NCI-H1417 treated with DMSO at 0.1 percent for 48 hours (cell line): ENCODE measurements at regions not wholly inside any gene's neighbourhood (a gene's known extent, or its start where the extent isn't known, plus 50 kb on each side); places are given as distances from the start of the nearest gene placed in this dataset.
A peak's percentile ranks its signal among the peaks of the same experiment; 100 is the strongest.

Source experiments
- DNase-seq: peaks from one replicate; lab custom pipeline; 2025; lab: John Stamatoyannopoulos, UW

GRCh38 chr3:158970006-158970405 is 168.2 kb downstream of the MFSD1 start:
- DNase-seq: no peak

DNA sequence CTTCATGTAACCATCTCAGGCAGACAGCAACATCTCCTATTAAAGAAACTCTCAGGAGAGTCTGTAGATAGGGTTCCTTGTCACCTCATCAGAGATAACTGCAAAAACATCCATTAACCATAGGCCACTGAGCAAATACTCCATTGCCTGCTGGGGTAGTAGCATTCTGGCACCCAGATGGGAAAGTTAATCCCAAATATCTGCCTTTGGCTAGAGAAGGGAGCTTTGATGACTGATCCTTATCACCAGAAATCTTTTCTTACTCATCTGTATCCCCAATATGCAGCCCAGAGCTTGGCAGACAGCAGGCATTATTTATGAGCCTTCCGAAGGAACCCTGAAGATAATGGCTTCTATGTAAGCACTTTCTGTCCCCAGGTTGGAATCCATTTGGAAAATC is 173.1 kb downstream of the MFSD1 start:
- no peak for DNase-seq

GRCh38 chr3:158976966-158977365 is 175.1 kb downstream of the MFSD1 start:
- no peak for DNase-seq

- no peak for DNase-seq
These were observed 175.6 kb downstream of the MFSD1 start for GRCh38 chr3:158977497-158977896.

- DNase-seq: peak; percentile 61
These were observed 181.6 kb downstream of the MFSD1 start for GRCh38 chr3:158983216-158984099.

- DNase-seq: peak; percentile 20
These were observed 189.4 kb downstream of the MFSD1 start for GRCh38 chr3:158991146-158991705.

DNA sequence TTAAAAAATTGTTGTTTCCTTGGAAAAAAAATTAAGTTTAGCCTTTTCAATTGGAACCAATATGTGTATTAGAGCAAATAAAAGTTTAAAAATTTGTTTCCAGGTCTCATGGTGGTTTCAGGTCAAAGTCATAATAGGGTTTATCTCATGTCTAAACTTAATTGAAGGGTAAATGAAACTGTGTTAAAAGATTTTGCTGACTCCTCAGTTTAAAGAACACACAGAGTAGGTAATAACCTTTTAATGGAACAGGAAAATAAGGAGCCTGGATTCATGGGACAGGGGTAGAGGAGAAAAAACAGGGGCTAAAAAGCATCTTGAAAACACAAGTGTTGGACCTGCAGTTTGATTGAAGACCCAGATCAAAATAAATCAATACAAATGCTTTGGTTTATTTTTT is 190.6 kb downstream of the MFSD1 start:
- DNase-seq: no peak

DNA sequence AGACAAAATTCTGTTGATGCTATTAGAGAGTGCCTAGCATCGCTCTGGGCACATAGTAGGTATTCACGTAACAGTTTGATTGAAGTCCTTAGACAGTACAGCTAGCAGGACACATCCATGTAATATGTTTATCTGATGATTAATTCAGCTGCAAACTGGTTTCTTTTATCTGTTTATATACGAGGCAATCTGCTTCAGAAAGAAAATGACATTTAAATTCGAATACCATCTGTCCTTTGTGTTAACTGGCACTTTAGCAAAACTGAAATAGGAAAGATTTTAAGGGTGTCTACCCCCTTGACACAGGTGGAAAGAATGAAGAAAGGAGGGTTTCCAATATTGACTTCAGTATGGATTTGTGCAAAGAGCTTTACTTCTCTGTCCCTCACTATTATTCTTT is 192.5 kb downstream of the MFSD1 start:
- DNase-seq: no peak

DNA sequence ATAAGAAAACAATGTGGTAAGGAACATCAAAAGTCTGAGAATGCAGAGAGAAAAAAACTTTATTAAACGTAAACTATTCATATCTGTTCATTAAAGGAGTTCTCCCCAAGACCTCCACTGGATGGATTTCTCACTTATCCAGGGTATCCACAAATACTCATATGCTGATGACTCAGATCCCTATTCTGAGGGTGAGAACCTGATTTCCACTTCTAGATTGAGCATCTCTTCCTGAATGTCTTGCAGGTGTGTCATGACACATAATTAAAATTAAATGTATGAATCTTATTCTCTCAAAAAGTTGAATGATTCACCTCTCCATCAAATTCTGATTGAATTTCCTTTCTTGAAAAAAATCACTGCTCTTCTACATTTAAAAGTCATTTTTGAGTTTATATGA is 199.9 kb downstream of the MFSD1 start:
- no peak for DNase-seq

GRCh38 chr3:159005137-159005536 is 203.3 kb downstream of the MFSD1 start:
- no peak for DNase-seq

GRCh38 chr3:159007331-159007730 is 205.5 kb downstream of the MFSD1 start:
- DNase-seq: no peak

DNA sequence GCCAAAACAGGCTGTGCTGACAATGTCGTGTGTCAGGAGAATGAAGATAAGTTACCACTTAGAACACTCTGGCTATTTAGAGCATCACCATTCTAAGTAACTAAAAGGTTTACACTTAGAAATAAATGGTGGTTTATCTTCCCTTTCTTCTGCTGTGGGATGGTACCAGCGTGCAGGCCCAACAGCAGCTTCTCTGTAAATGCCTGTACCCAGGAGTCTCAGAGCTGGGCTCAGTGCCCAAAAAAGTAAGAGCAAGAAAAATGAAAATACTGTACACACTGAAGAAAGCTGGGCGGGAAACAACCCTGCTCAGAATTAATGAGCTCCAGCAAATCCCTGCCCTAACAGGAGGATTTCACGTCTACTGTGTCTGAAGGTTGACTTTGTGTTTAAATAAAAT is 206.5 kb downstream of the MFSD1 start:
- DNase-seq: no peak

DNA sequence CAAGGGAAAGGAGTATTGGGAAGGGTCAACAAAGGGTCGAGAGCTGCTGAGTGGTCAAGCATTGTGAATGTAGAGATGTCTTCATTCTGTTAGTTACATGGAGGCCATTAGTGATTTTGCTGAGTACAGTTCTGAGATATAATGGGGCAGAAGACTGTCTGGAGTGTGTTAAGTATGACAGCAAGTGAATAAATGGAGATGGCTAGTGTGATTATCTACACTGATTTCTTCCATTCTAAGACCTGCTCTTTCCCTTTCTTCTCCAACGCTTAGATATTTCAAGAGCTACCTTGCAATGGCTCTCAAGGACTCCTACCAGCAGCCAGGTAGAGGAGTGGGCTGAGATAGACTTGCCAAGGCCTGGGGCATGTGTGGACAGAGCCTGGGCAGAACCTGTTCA is 216.5 kb downstream of the MFSD1 start:
- DNase-seq: no peak

GRCh38 chr3:159025733-159026132 is 223.9 kb downstream of the MFSD1 start:
- DNase-seq: no peak

DNA sequence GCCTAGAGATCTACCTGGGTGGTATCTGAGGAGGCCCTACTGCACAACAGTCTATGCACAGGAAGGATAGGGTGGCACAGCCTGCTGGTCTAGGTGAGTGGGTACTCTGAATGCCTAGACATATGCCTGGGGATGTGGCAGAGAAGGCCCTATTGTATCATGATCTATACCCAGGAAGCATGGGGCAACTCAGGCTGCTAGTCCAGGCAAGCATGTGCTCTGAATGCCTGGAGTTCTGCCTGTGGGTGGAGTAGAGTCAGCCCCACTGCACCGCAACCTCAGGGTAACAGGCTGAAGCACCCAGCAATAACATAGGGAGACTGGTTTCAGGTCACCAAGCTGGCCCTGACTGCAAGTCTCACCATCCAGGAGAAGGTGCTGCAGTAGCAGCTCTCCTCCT is 224.7 kb downstream of the MFSD1 start:
- no peak for DNase-seq

GRCh38 chr3:159028706-159029105 is 226.9 kb downstream of the MFSD1 start:
- no peak for DNase-seq

DNA sequence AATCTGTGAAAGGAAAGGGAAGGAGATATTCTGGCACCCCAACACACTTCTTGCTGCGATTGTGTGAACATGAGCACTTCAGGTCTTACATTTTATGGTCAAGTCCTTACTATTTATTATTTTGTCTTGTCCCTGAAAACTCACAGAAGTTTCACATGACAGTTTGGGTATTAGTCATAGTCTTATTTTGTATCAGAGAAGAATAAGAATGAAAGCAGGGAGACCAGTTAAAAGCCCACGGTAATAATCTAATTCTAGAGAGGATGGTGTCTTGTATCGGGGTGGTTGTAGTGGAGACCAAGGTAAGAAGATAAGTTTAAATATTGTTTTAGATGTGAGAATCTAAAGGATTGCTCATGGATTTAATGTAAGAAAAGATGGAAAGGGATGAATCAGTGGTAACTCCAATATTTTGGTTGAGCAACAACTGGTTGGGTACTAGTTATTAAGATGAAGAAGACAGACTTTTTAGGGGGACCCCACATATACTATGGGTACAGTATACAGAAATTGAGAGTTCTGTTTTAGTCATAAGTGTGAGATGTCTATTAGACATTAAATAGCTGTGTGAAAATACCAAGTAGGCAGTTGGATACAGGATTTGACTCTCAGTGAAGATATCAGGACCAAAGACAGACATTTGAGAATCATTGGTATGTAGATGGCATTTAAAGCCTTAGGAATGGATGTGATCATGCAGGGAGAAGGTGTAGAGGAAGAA is 227.6 kb downstream of the MFSD1 start:
- no peak for DNase-seq

- no peak for DNase-seq
These were observed 228.3 kb downstream of the MFSD1 start for GRCh38 chr3:159030138-159030670.

GRCh38 chr3:159030886-159031679 is 229.2 kb downstream of the MFSD1 start:
- DNase-seq: no peak

GRCh38 chr3:159032311-159032710 is 230.5 kb downstream of the MFSD1 start:
- DNase-seq: no peak

DNA sequence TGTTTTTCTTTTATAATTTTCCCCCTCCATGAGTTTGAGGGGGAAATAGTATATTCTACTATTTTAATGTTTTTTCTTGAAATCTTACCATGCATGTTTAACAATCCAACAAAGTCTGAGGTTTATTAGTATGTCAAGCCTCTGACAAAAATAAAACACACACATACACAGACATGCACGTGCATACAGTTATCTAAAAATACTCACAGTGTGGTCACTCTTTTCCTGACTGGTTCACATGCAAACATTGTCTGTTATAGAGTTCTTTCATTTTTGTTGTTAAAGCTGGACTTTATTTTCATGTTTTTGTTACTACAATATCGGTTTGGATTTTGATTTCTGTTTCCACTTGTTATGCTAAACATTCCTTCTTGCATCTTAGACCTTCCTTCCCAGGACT is 236.6 kb downstream of the MFSD1 start:
- DNase-seq: no peak

DNA sequence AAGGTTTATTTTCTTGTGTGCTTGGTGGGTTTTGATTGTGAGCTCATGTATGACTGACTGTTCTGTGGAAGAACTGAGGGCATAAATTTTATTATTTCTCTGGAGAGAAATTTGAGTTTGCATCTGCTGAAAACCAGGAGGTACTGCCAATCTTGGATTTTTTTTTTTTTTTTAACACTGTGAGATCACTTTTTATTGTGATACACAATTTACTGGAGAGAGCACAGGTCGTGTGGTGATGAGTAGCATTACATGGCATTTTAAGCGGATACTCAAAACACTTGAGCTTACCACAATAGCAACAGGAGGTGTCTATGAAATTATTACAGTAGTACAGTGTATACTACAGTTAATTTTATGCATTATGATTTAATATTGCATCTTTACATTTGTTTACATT is 237.4 kb downstream of the MFSD1 start:
- DNase-seq: no peak
